Astrocyte of the cerebellum (primary cell): ENCODE measurements at regions not wholly inside any gene's neighbourhood (a gene's known extent, or its start where the extent isn't known, plus 50 kb on each side); places are given as distances from the start of the nearest gene placed in this dataset.

Experiments used
- DNase-seq: peaks from one replicate; pipeline ENCODE4 v3.0.0-alpha.2; 2011; ENCODE audit warnings: low read depth
- H3K4me3 ChIP-seq: 2 replicates; pipeline ENCODE4 v1.5.1; 2011; ENCODE audit warnings: mild to moderate bottlenecking, low read depth, low read length, moderate library complexity
- CTCF ChIP-seq: IDR thresholded peaks from 2 replicates; pipeline ENCODE4 v1.5.1; 2012; ENCODE audit warnings: low read length, low read depth, moderate library complexity, mild to moderate bottlenecking; ENCODE audit errors: missing control alignments
- in situ Hi-C: cut with HindIII; loops from 2 replicates; pipeline ENCODE4 v1.10.0; 2017; ENCODE audit warnings: low sequenced_read_pairs

GRCh38 chr6:43942011-43942442, 172.0 kb downstream of the VEGFA start:
- in situ Hi-C loops = no loop called here

GRCh38 chr6:43941174-43941573, 171.2 kb downstream of the VEGFA start:
- no peak overlapping the region for H3K4me3 ChIP-seq
- no peak for TF ChIP-seq CTCF
- in situ Hi-C loops = no loop called here
- no peak for DNase-seq

More at GRCh38 chr6:43942011-43942442, 172.0 kb downstream of the VEGFA start:
- no peak for TF ChIP-seq CTCF
- no peak for DNase-seq
- H3K4me3 ChIP-seq = no peak overlapping the region

- no peak for DNase-seq
- no peak overlapping the region for H3K4me3 ChIP-seq
- TF ChIP-seq CTCF = no peak
- in situ Hi-C loops = no loop called here
These were observed 170.5 kb downstream of the VEGFA start for GRCh38 chr6:43940393-43941087.

DNA sequence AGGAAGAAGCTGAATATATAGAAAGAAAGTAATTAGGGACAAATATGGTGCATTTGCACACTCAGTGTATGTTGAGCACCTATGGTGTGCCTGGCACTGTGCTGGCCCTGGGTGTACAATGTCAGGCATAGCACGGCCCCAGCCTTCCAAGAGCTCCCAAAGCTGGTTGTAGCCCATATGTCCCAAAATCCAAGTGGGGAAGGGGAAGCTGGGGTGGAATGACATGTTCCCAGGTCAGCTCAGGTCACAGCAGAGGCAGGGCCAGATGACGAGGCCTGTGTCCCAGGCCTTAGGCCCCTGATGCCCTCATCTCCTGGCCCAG, 170.0 kb downstream of the VEGFA start:
- DNase-seq = no peak
- H3K4me3 ChIP-seq = no peak overlapping the region
- no peak for TF ChIP-seq CTCF
- in situ Hi-C loops = no loop called here

- in situ Hi-C loops = no loop called here
- DNase-seq = no peak
These were observed 169.5 kb downstream of the VEGFA start for GRCh38 chr6:43939281-43940070.

More at GRCh38 chr6:43939281-43940070, 169.5 kb downstream of the VEGFA start:
- no peak for TF ChIP-seq CTCF
- H3K4me3 ChIP-seq = no peak overlapping the region
